Astrocyte (in vitro differentiated cells and primary cell): ENCODE measurements at regions not wholly inside any gene's neighbourhood (a gene's known extent, or its start where the extent isn't known, plus 50 kb on each side); places are given as distances from the start of the nearest gene placed in this dataset.

ENCODE experiments used
- DNase-seq: peaks from one replicate; pipeline ENCODE4 v3.0.0-alpha.2; 2010; ENCODE audit warnings: low read depth
- FAIRE-seq: peaks from 2 replicates; lab custom pipeline; 2011; peaks lifted over from hg19 to GRCh38; lab: Jason Lieb, UNC
- H2AFZ ChIP-seq: 2 replicates; pipeline ENCODE4 v1.6.0; 2012; ENCODE audit warnings: low read depth, low read length, inconsistent platforms
- H3K27ac ChIP-seq: 2 replicates; pipeline ENCODE4 v1.5.1; 2011; ENCODE audit warnings: low read depth, low read length, inconsistent platforms
- H3K27me3 ChIP-seq: 2 replicates; pipeline ENCODE4 v1.6.0; 2011; ENCODE audit warnings: low read length, inconsistent platforms; ENCODE audit not compliant: insufficient read depth
- H3K36me3 ChIP-seq: 2 replicates; pipeline ENCODE4 v1.5.1; 2011; ENCODE audit warnings: low read length, inconsistent platforms; ENCODE audit not compliant: insufficient read depth
- H3K4me1 ChIP-seq: 2 replicates; pipeline ENCODE4 v1.5.1; 2011; ENCODE audit warnings: low read length, inconsistent platforms; ENCODE audit not compliant: insufficient read depth
- H3K4me2 ChIP-seq: 2 replicates; pipeline ENCODE4 v1.6.0; 2012; ENCODE audit warnings: low read length, inconsistent platforms
- H3K4me3 ChIP-seq: 2 replicates; pipeline ENCODE4 v1.5.1; 2011; ENCODE audit warnings: low read depth, mild to moderate bottlenecking, low read length, inconsistent platforms; ENCODE audit not compliant: insufficient read depth
- H3K79me2 ChIP-seq: 2 replicates; pipeline ENCODE4 v1.6.0; 2012; ENCODE audit warnings: mild to moderate bottlenecking, low read length, inconsistent platforms; ENCODE audit not compliant: insufficient read depth
- H3K9ac ChIP-seq: 2 replicates; pipeline ENCODE4 v1.6.0; 2012; ENCODE audit warnings: mild to moderate bottlenecking, low read length, inconsistent platforms
- H3K9me3 ChIP-seq: 2 replicates; pipeline ENCODE4 v1.5.1; 2012; ENCODE audit warnings: low read depth, mild to moderate bottlenecking, low read length, inconsistent platforms; ENCODE audit not compliant: insufficient read depth
- H4K20me1 ChIP-seq: 2 replicates; pipeline ENCODE4 v1.6.0; 2012; ENCODE audit warnings: low read length, inconsistent platforms; ENCODE audit not compliant: insufficient read depth
- H3K27ac Mint-ChIP-seq: one replicate; pipeline ENCODE4 v1.8.0; 2021; ENCODE audit warnings: mild to moderate bottlenecking, mixed read lengths; ENCODE audit not compliant: unreplicated experiment
- H3K27me3 Mint-ChIP-seq: one replicate; pipeline ENCODE4 v1.8.0; 2021; ENCODE audit warnings: low read depth, mixed read lengths; ENCODE audit not compliant: unreplicated experiment
- H3K36me3 Mint-ChIP-seq: one replicate; pipeline ENCODE4 v1.8.0; 2021; ENCODE audit warnings: low read depth, mixed read lengths; ENCODE audit not compliant: unreplicated experiment
- H3K4me1 Mint-ChIP-seq: one replicate; pipeline ENCODE4 v1.8.0; 2021; ENCODE audit warnings: low read depth, mixed read lengths; ENCODE audit not compliant: unreplicated experiment
- H3K4me3 Mint-ChIP-seq: one replicate; pipeline ENCODE4 v1.8.0; 2021; ENCODE audit warnings: mild to moderate bottlenecking, moderate library complexity, mixed read lengths; ENCODE audit not compliant: unreplicated experiment
- H3K9me3 Mint-ChIP-seq: one replicate; pipeline ENCODE4 v1.8.0; 2021; ENCODE audit warnings: mild to moderate bottlenecking, mixed read lengths; ENCODE audit not compliant: unreplicated experiment
- EZH2 ChIP-seq: IDR thresholded peaks from 2 replicates; pipeline ENCODE4 v1.6.1; 2012; ENCODE audit warnings: mild to moderate bottlenecking, low read length, inconsistent platforms; ENCODE audit not compliant: insufficient read depth
- TF ChIP-seq, protein P1 (sequence below): IDR thresholded peaks from 2 replicates; pipeline ENCODE4 v1.5.1; 2011; ENCODE audit warnings: low read depth, mild to moderate bottlenecking, inconsistent platforms, low read length, moderate library complexity; ENCODE audit not compliant: insufficient read depth

DNA sequence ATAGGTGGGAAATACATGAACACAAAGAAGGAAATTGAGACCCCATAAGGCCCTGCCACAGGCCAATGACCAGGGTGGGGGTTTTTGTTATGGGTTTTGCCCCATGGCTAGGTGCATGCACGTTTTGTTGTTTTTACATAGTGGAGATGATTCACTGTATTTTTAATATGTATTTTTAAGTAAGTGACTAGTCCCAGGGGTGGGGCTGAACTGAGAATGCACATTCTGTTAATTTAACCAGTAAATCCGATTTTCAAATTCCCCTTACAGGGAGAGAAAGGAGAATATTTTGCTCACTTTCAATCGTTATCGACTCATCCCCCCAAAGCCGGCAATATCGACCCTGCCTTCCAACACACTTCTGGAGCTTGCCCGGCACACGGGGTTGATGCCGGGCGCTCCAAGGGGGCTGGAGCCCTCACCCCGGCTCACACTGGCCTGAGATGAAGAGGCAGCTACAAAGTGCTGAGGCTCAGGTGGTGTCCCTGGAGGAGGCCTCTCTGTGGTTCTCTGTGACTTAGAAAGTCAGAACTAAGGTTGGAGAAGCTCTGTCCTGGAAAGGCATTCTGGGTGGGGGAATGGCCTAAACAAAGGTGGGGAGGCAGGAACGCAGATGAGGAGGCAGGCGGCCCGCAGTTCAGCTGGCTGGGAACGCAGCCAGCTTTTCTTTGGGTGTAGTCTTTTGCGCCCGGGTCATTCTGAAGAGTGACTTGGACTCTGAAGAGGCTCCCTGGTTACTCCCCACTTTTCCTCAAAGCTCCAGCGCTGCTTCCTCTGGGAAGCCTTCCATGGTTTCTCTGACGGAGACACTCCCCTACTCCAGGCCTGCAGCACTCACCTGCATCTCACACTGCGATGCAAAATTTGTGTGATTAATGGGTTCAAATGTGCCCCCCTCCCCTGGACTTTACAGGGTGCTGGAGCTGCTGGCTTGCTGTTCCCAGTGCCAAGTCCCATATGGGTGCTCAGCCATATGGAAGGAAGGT is 50.7 kb upstream of the DLK1 start:
- Mint-ChIP-seq H3K9me3 (peaks cover 3% of the 10 kb centered on the region), H3K27me3 (peaks cover 44% of the 10 kb centered on the region), H3K4me3 (no peak overlapping the region), H3K4me1 (peaks cover 10% of the 10 kb centered on the region), H3K27ac (no peak overlapping the region), H3K36me3 (no peaks in the 10 kb centered on the region)
- H3K27ac ChIP-seq = no peak overlapping the region
- no peaks in the 10 kb centered on the region for H3K79me2 ChIP-seq
- H3K4me3 ChIP-seq = no peak overlapping the region
- TF ChIP-seq, protein P1, sequence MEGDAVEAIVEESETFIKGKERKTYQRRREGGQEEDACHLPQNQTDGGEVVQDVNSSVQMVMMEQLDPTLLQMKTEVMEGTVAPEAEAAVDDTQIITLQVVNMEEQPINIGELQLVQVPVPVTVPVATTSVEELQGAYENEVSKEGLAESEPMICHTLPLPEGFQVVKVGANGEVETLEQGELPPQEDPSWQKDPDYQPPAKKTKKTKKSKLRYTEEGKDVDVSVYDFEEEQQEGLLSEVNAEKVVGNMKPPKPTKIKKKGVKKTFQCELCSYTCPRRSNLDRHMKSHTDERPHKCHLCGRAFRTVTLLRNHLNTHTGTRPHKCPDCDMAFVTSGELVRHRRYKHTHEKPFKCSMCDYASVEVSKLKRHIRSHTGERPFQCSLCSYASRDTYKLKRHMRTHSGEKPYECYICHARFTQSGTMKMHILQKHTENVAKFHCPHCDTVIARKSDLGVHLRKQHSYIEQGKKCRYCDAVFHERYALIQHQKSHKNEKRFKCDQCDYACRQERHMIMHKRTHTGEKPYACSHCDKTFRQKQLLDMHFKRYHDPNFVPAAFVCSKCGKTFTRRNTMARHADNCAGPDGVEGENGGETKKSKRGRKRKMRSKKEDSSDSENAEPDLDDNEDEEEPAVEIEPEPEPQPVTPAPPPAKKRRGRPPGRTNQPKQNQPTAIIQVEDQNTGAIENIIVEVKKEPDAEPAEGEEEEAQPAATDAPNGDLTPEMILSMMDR = no peak
- no peak for TF ChIP-seq EZH2
- H4K20me1 ChIP-seq = no peaks in the 10 kb centered on the region
- H3K27me3 ChIP-seq = peaks cover 15% of the 10 kb centered on the region
- peaks cover 44% of the 10 kb centered on the region for H3K4me1 ChIP-seq
- FAIRE-seq (no peak), DNase-seq (no peak)
- H3K9me3 ChIP-seq = peaks cover 5% of the 10 kb centered on the region
- no peak overlapping the region for H2AFZ ChIP-seq
- H3K9ac ChIP-seq = peak overlapping the region; percentile 33
- peak overlapping the region; percentile 42 for H3K4me2 ChIP-seq
- no peaks in the 10 kb centered on the region for H3K36me3 ChIP-seq
